CD1c-positive myeloid dendritic cell (primary cell): ENCODE measurements at regions not wholly inside any gene's neighbourhood (a gene's known extent, or its start where the extent isn't known, plus 50 kb on each side); places are given as distances from the start of the nearest gene placed in this dataset.
A peak's percentile ranks its signal among the peaks of the same experiment; 100 is the strongest.
"Not testable (repeated sequence)": the region's sequence is repeated elsewhere in the genome, so short reads cannot be mapped to it uniquely, and the experiment has no call there.

Experiments
- DNase-seq: peaks from one replicate; pipeline ENCODE4 v3.0.0-alpha.2; 2016; ENCODE audit errors: extremely low spot score

GRCh38 chr10:57689596-57690297, 577.9 kb downstream of the IPMK start:
- no peak for DNase-seq

GRCh38 chr10:57679916-57680315, 587.8 kb downstream of the IPMK start:
- no peak for DNase-seq

GRCh38 chr10:57675125-57675524, 592.6 kb downstream of the IPMK start:
- DNase-seq: no peak

- DNase-seq: no peak
Measured at GRCh38 chr10:57673446-57673960, 594.2 kb downstream of the IPMK start.

GRCh38 chr10:57664815-57665214, 602.9 kb downstream of the IPMK start:
- no peak for DNase-seq

GRCh38 chr10:57663401-57663800, 604.3 kb downstream of the IPMK start:
- DNase-seq: no peak

- no peak for DNase-seq
Measured at GRCh38 chr10:57661206-57661605, 606.5 kb downstream of the IPMK start.

- DNase-seq: peak; percentile 36
Measured at GRCh38 chr10:57657164-57657765, 610.4 kb downstream of the IPMK start.

- no peak for DNase-seq
Measured at GRCh38 chr10:57654856-57655255, 612.8 kb downstream of the IPMK start.

GRCh38 chr10:57645108-57645507, 622.6 kb downstream of the IPMK start:
- DNase-seq: not testable (repeated sequence)

GRCh38 chr10:57638411-57638810, 629.3 kb downstream of the IPMK start:
- DNase-seq: no peak

- no peak for DNase-seq
Measured at GRCh38 chr10:57628592-57629284, 639.0 kb downstream of the IPMK start.

GRCh38 chr10:57627642-57628178, 640.0 kb downstream of the IPMK start:
- no peak for DNase-seq

GRCh38 chr10:57624856-57625592, 642.7 kb downstream of the IPMK start:
- no peak for DNase-seq

GRCh38 chr10:57624066-57624465, 643.6 kb downstream of the IPMK start:
- DNase-seq: no peak

- no peak for DNase-seq
Measured at GRCh38 chr10:57621466-57621865, 646.2 kb downstream of the IPMK start.

- no peak for DNase-seq
Measured at GRCh38 chr10:57605948-57606485, 661.7 kb downstream of the IPMK start.

GRCh38 chr10:57599440-57599839, 668.3 kb downstream of the IPMK start:
- no peak for DNase-seq

GRCh38 chr10:57593983-57594573, 673.6 kb downstream of the IPMK start:
- DNase-seq: no peak

GRCh38 chr10:57579926-57580325, 687.8 kb downstream of the IPMK start:
- DNase-seq: no peak

GRCh38 chr10:57562211-57562610, 705.5 kb downstream of the IPMK start:
- no peak for DNase-seq
